ENCODE measurements at regions not wholly inside any gene's neighbourhood (a gene's known extent, or its start where the extent isn't known, plus 50 kb on each side); places are given as distances from the start of the nearest gene placed in this dataset.

GRCh38 chr22:48882636-48883200 is 945.0 kb downstream of the BRD1 start:
- H3K4me3 ChIP-seq (replicated peaks; ENCODE audit: low read depth, low read length) = no peak overlapping the region
- no peak for DNase-seq (ENCODE audit: extremely low read depth, low read depth)
- TF ChIP-seq CTCF (IDR thresholded peaks at IDR 0.05; ENCODE audit: low read depth, low read length, missing control alignments) = no peak

GRCh38 chr22:48881326-48881980 is 946.2 kb downstream of the BRD1 start:
- DNase-seq (ENCODE audit: extremely low read depth, low read depth) = no peak
- no peak overlapping the region for H3K4me3 ChIP-seq (replicated peaks; ENCODE audit: low read depth, low read length)
- no peak for TF ChIP-seq CTCF (IDR thresholded peaks at IDR 0.05; ENCODE audit: low read depth, low read length, missing control alignments)

- no peak overlapping the region for H3K4me3 ChIP-seq (replicated peaks; ENCODE audit: low read depth, low read length)
- TF ChIP-seq CTCF (IDR thresholded peaks at IDR 0.05; ENCODE audit: low read depth, low read length, missing control alignments) = no peak
- DNase-seq (ENCODE audit: extremely low read depth, low read depth) = no peak
Measured at GRCh38 chr22:48880749-48881148, 946.9 kb downstream of the BRD1 start.

- H3K4me3 ChIP-seq (replicated peaks; ENCODE audit: low read depth, low read length) = no peak overlapping the region
- no peak for TF ChIP-seq CTCF (IDR thresholded peaks at IDR 0.05; ENCODE audit: low read depth, low read length, missing control alignments)
Measured at GRCh38 chr22:48876951-48877350, 950.7 kb downstream of the BRD1 start.

GRCh38 chr22:48874956-48875355 is 952.7 kb downstream of the BRD1 start:
- no peak for DNase-seq (ENCODE audit: extremely low read depth, low read depth)
- no peak for TF ChIP-seq CTCF (IDR thresholded peaks at IDR 0.05; ENCODE audit: low read depth, low read length, missing control alignments)
- no peak overlapping the region for H3K4me3 ChIP-seq (replicated peaks; ENCODE audit: low read depth, low read length)

More at GRCh38 chr22:48876951-48877350, 950.7 kb downstream of the BRD1 start:
- DNase-seq (ENCODE audit: extremely low read depth, low read depth) = no peak

GRCh38 chr22:48873191-48873520 is 954.5 kb downstream of the BRD1 start:
- H3K4me3 ChIP-seq (replicated peaks; ENCODE audit: low read depth, low read length) = no peak overlapping the region
- no peak for TF ChIP-seq CTCF (IDR thresholded peaks at IDR 0.05; ENCODE audit: low read depth, low read length, missing control alignments)
- no peak for DNase-seq (ENCODE audit: extremely low read depth, low read depth)
